GM12891 (cell line): ENCODE measurements at regions not wholly inside any gene's neighbourhood (a gene's known extent, or its start where the extent isn't known, plus 50 kb on each side); places are given as distances from the start of the nearest gene placed in this dataset.

Experiments used
- POLR2A ChIP-seq: IDR thresholded peaks from 2 replicates; pipeline ENCODE4 v1.6.1; 2011; ENCODE audit warnings: low read depth, low read length, control low read depth
- POLR2AphosphoS5 ChIP-seq: IDR thresholded peaks from 2 replicates; pipeline ENCODE4 v1.6.1; 2011; ENCODE audit warnings: low read depth, low read length, control low read depth
- TAF1 ChIP-seq: IDR thresholded peaks from 2 replicates; pipeline ENCODE4 v1.6.1; 2011; ENCODE audit warnings: low read depth, low read length, control low read depth

GRCh38 chr6:144816936-144817335, 531.8 kb downstream of the UTRN start:
- TF ChIP-seq POLR2A (no peak), TAF1 (no peak), POLR2AphosphoS5 (no peak)
